ENCODE measurements at regions not wholly inside any gene's neighbourhood (a gene's known extent, or its start where the extent isn't known, plus 50 kb on each side); places are given as distances from the start of the nearest gene placed in this dataset.

DNA sequence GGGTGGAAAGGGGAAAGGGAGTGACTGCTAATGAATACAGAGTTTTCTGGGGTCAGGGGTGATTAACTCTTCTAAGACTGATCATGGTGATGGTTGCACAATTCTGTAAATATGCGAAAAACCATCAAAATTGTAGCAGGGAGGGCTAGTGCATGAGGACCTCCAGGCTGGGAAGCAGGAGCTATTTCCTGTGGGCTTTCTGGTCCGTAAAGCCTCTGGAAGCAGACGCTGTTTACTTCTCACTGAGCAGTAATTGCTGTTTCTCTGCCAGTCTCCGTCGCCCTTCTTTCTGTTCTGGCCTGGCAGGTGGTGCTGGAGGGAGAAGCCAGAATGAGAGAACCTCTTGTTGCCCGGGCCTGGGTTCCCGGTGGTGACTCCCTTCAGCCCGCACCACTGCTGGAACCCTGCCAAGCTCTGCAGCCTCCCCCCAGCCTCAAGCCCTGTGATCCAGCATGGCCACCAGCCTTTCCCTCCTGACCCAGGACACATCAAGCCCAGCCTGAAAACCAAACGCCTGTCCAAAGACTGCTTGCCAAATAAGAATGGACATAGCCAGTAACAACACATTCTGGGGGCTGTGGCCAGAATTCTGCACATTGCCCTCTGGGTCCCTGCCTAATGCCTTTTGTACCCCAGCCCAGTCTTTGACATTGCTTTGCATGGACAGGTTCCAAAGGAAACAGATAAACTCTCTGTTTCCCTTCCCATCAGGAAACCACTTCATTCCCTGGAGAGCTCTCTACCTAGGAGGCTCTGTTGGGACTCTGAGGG, 201.0 kb upstream of the NAV2 start:
- no peak for TF ChIP-seq POLR2A (IDR thresholded peaks at IDR 0.05)
- TF ChIP-seq, protein P1, sequence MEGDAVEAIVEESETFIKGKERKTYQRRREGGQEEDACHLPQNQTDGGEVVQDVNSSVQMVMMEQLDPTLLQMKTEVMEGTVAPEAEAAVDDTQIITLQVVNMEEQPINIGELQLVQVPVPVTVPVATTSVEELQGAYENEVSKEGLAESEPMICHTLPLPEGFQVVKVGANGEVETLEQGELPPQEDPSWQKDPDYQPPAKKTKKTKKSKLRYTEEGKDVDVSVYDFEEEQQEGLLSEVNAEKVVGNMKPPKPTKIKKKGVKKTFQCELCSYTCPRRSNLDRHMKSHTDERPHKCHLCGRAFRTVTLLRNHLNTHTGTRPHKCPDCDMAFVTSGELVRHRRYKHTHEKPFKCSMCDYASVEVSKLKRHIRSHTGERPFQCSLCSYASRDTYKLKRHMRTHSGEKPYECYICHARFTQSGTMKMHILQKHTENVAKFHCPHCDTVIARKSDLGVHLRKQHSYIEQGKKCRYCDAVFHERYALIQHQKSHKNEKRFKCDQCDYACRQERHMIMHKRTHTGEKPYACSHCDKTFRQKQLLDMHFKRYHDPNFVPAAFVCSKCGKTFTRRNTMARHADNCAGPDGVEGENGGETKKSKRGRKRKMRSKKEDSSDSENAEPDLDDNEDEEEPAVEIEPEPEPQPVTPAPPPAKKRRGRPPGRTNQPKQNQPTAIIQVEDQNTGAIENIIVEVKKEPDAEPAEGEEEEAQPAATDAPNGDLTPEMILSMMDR (IDR thresholded peaks at IDR 0.05): no peak

Measured in esophagus squamous epithelium (tissue), 4 donors.